HCT116 (cell line): ENCODE measurements at regions not wholly inside any gene's neighbourhood (a gene's known extent, or its start where the extent isn't known, plus 50 kb on each side); places are given as distances from the start of the nearest gene placed in this dataset.

ENCODE experiments used
- ATAC-seq: fragments of 200-7000 bp; cut with Tn5 transposase; 2 replicates; pipeline ENCODE4 v1.9.1; 2020; ENCODE audit warnings: mild to moderate bottlenecking, moderate library complexity
- BruUV-seq: library from RNA; stranded (reverse); fragments of 400-500 nt; replicated peaks from 2 replicates; lab custom pipeline; 2021; lab: Mats Ljungman, UMichigan
- CTCF ChIA-PET: fragments of 300-600 bp; sonication (Branson Sonifier 250); formaldehyde crosslinking; loops from one replicate; lab custom pipeline; 2021; ENCODE audit warnings: antibody characterized with exemption; lab: Charles Lee
- POLR2A ChIA-PET: fragments of 300-600, 350-600 bp; sonication (Branson Sonifier 250); formaldehyde crosslinking; loops from one replicate; lab custom pipeline; 2021; ENCODE audit warnings: antibody characterized with exemption; lab: Charles Lee
- RAD21 ChIA-PET, 2 experiments: fragments of 300-600 bp; sonication (Branson Sonifier 250); formaldehyde crosslinking; loops; one replicate each; lab custom pipeline; 2023; ENCODE audit warnings: low total read pairs in 2 of 2; ENCODE audit not compliant: uncharacterized antibody in 2 of 2, unreplicated experiment in 2 of 2, low non-redundant PET in 1 of 2; lab: Charles Lee
- DNase-seq: peaks from one replicate; pipeline ENCODE4 v3.0.0-alpha.2; 2010; ENCODE audit warnings: low read depth, low spot score
- H2AFZ ChIP-seq: fragments of 200-600 bp; shearing (Covaris generic), sonication (generic); 2 replicates; pipeline ENCODE4 v1.6.1; 2017; ENCODE audit warnings: low read depth, mixed run types, mixed read lengths, antibody characterized with exemption, low read length; ENCODE audit not compliant: poor library complexity, severe bottlenecking
- H3K27ac ChIP-seq: 2 replicates; pipeline ENCODE4 v1.5.1; 2012; ENCODE audit warnings: low read depth, low read length
- H3K27me3 ChIP-seq: fragments of 200-600 bp; sonication (generic); 2 replicates; pipeline ENCODE4 v1.6.1; 2016; ENCODE audit warnings: mixed run types, low read length, mixed read lengths; ENCODE audit not compliant: insufficient read depth
- H3K36me3 ChIP-seq, 2 experiments: fragments of 200-500 bp in 1 of 2; fragments of 200-600 bp in 1 of 2; sonication (Bioruptor generic) in 1 of 2; sonication (generic) in 1 of 2; 2 replicates each; pipeline versions ENCODE4 v1.5.1 to v1.6.1; 2014 to 2016; ENCODE audit warnings: low read length in 2 of 2, inconsistent platforms in 1 of 2, mixed read lengths in 1 of 2, mixed run types in 1 of 2; ENCODE audit not compliant: insufficient read depth in 2 of 2, control insufficient read depth in 1 of 2
- H3K4me1 ChIP-seq, 2 experiments: fragments of 200-600 bp in 1 of 2; sonication (generic) in 1 of 2; 2 replicates each; pipeline versions ENCODE4 v1.5.1 to v1.6.1; 2012 to 2017; ENCODE audit warnings: low read length in 2 of 2, inconsistent platforms in 1 of 2, mild to moderate bottlenecking in 1 of 2, mixed read lengths in 1 of 2, mixed run types in 1 of 2, moderate library complexity in 1 of 2; ENCODE audit not compliant: insufficient read depth in 2 of 2, control insufficient read depth in 1 of 2
- H3K4me2 ChIP-seq: fragments of 200-600 bp; sonication (generic); 2 replicates; pipeline ENCODE4 v1.6.1; 2017; ENCODE audit warnings: mixed run types, low read length, mixed read lengths
- H3K4me3 ChIP-seq, 2 experiments: fragments of 200-600 bp in 1 of 2; sonication (generic) in 1 of 2; replicated peaks in 1 of 2; 2 replicates each; pipeline ENCODE4 v1.5.1; 2011 to 2016; ENCODE audit warnings: low read length in 2 of 2, control low read depth in 1 of 2, low read depth in 1 of 2, mild to moderate bottlenecking in 1 of 2, mixed read lengths in 1 of 2, mixed run types in 1 of 2
- H3K79me2 ChIP-seq: fragments of 200-600 bp; sonication (generic); 2 replicates; pipeline ENCODE4 v1.6.1; 2017; ENCODE audit warnings: mild to moderate bottlenecking, mixed run types, low read length, moderate library complexity, mixed read lengths; ENCODE audit not compliant: insufficient read depth
- H3K9ac ChIP-seq: fragments of 200-600 bp; sonication (generic); 2 replicates; pipeline ENCODE4 v1.6.1; 2016; ENCODE audit warnings: low read length, mixed read lengths
- H3K9me2 ChIP-seq: fragments of 200-600 bp; sonication (generic), shearing (Covaris generic); 2 replicates; pipeline ENCODE4 v1.6.1; 2017; ENCODE audit warnings: mixed run types, mild to moderate bottlenecking, moderate library complexity; ENCODE audit not compliant: insufficient read depth
- H3K9me3 ChIP-seq, 2 experiments: fragments of 200-500 bp in 1 of 2; fragments of 200-600 bp in 1 of 2; sonication (Bioruptor generic) in 1 of 2; sonication (generic) in 1 of 2; 2 replicates each; pipeline ENCODE4 v1.6.1; 2014 to 2017; ENCODE audit warnings: low read length in 2 of 2, mixed read lengths in 2 of 2, inconsistent platforms in 1 of 2, low read depth in 1 of 2, mild to moderate bottlenecking in 1 of 2, mixed run types in 1 of 2, moderate library complexity in 1 of 2; ENCODE audit not compliant: control insufficient read depth in 1 of 2, insufficient read depth in 1 of 2
- H4K20me1 ChIP-seq: fragments of 200-600 bp; sonication (generic), shearing (Covaris generic); 2 replicates; pipeline ENCODE4 v1.6.1; 2017; ENCODE audit warnings: mixed run types, mild to moderate bottlenecking, moderate library complexity; ENCODE audit not compliant: insufficient read depth
- CBX3 ChIP-seq: IDR thresholded peaks from 2 replicates; pipeline ENCODE4 v1.6.1; 2012; ENCODE audit warnings: low read depth
- CEBPB ChIP-seq: IDR thresholded peaks from 2 replicates; pipeline ENCODE4 v1.6.1; 2012; ENCODE audit warnings: low read depth
- ELF1 ChIP-seq: IDR thresholded peaks from 2 replicates; pipeline ENCODE4 v1.6.1; 2012; ENCODE audit warnings: low read depth, borderline replicate concordance
- EZH2 ChIP-seq: fragments of 200-600 bp; sonication (generic); IDR thresholded peaks from 2 replicates; pipeline ENCODE4 v1.6.1; 2017; ENCODE audit warnings: antibody characterized with exemption, mixed run types
- FOSL1 ChIP-seq: IDR thresholded peaks from 2 replicates; pipeline ENCODE4 v1.6.1; 2012; ENCODE audit warnings: low read depth
- RAD21 ChIP-seq: IDR thresholded peaks from 2 replicates; pipeline ENCODE4 v1.6.1; 2012; ENCODE audit warnings: low read depth, mild to moderate bottlenecking
- SIN3A ChIP-seq: IDR thresholded peaks from 2 replicates; pipeline ENCODE4 v1.6.1; 2012; ENCODE audit warnings: low read depth
- SP1 ChIP-seq: IDR thresholded peaks from 2 replicates; pipeline ENCODE4 v1.6.1; 2012; ENCODE audit warnings: low read depth
- ZBTB33 ChIP-seq: IDR thresholded peaks from 2 replicates; pipeline ENCODE4 v1.6.1; 2011; ENCODE audit warnings: mild to moderate bottlenecking, low read length, moderate library complexity; ENCODE audit not compliant: insufficient replicate concordance; ENCODE audit errors: extremely low read depth
- intact Hi-C: fragments of 100-400 bp; cut with micrococcal nuclease; formaldehyde crosslinking; loops from 2 replicates; pipeline ENCODE4 v1.10.0; 2022
- TF ChIP-seq, protein P1 (sequence below): IDR thresholded peaks from 2 replicates; pipeline ENCODE4 v1.6.1; 2012
- TF ChIP-seq, protein P2 (sequence below): IDR thresholded peaks from 2 replicates; pipeline ENCODE4 v1.6.1; 2012; ENCODE audit warnings: low read depth

GRCh38 chr15:63449731-63450130 is 54.7 kb upstream of the USP3 start:
- Histone ChIP-seq H3K9ac (no peak overlapping the region), H2AFZ (no peak overlapping the region), H3K36me3 (no peaks in the 10 kb centered on the region), H3K27ac (no peak overlapping the region), H3K4me2 (no peak overlapping the region), H4K20me1 (no peaks in the 10 kb centered on the region), H3K4me1 (no peaks in the 10 kb centered on the region), H3K9me2 (no peaks in the 10 kb centered on the region), H3K9me3 (no peaks in the 10 kb centered on the region), H3K27me3 (no peaks in the 10 kb centered on the region), H3K79me2 (no peaks in the 10 kb centered on the region), H3K4me3 (no peak overlapping the region)
- intact Hi-C loops = no loop called here
- CTCF ChIA-PET = no interaction called here
- RAD21 ChIA-PET = no interaction called here
- DNase-seq (no peak), ATAC-seq (no peak)
- POLR2A ChIA-PET = no interaction called here
- BruUV-seq = no TSS peak
- TF ChIP-seq SIN3A (no peak), SP1 (no peak), EZH2 (no peak), ZBTB33 (no peak), RAD21 (no peak), FOSL1 (no peak), ELF1 (no peak), CEBPB (no peak), CBX3 (no peak)
- TF ChIP-seq, protein P1, sequence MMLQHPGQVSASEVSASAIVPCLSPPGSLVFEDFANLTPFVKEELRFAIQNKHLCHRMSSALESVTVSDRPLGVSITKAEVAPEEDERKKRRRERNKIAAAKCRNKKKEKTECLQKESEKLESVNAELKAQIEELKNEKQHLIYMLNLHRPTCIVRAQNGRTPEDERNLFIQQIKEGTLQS = no peak
- TF ChIP-seq, protein P2, sequence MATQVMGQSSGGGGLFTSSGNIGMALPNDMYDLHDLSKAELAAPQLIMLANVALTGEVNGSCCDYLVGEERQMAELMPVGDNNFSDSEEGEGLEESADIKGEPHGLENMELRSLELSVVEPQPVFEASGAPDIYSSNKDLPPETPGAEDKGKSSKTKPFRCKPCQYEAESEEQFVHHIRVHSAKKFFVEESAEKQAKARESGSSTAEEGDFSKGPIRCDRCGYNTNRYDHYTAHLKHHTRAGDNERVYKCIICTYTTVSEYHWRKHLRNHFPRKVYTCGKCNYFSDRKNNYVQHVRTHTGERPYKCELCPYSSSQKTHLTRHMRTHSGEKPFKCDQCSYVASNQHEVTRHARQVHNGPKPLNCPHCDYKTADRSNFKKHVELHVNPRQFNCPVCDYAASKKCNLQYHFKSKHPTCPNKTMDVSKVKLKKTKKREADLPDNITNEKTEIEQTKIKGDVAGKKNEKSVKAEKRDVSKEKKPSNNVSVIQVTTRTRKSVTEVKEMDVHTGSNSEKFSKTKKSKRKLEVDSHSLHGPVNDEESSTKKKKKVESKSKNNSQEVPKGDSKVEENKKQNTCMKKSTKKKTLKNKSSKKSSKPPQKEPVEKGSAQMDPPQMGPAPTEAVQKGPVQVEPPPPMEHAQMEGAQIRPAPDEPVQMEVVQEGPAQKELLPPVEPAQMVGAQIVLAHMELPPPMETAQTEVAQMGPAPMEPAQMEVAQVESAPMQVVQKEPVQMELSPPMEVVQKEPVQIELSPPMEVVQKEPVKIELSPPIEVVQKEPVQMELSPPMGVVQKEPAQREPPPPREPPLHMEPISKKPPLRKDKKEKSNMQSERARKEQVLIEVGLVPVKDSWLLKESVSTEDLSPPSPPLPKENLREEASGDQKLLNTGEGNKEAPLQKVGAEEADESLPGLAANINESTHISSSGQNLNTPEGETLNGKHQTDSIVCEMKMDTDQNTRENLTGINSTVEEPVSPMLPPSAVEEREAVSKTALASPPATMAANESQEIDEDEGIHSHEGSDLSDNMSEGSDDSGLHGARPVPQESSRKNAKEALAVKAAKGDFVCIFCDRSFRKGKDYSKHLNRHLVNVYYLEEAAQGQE = no peak
